ENCODE measurements at regions not wholly inside any gene's neighbourhood (a gene's known extent, or its start where the extent isn't known, plus 50 kb on each side); places are given as distances from the start of the nearest gene placed in this dataset.

- no peak for DNase-seq
- H3K36me3 Mint-ChIP-seq = no peaks in the 10 kb centered on the region
- no peaks in the 10 kb centered on the region for H3K4me1 Mint-ChIP-seq (ENCODE audit: low read depth)
- no peaks in the 10 kb centered on the region for H3K27me3 Mint-ChIP-seq
- ChIA-PET POLR2A (no interaction called here), CTCF (interaction anchor here (1.0 kb wide), 1 partner anchor 14 kb away, joined by 3 read pairs; no protein-coding TSS in a partner anchor)
- H3K4me3 Mint-ChIP-seq = no peak overlapping the region
- H3K9me3 Mint-ChIP-seq = no peaks in the 10 kb centered on the region
- no peak overlapping the region for H3K27ac Mint-ChIP-seq
- intact Hi-C loops (cut with micrococcal nuclease) = no loop called here
Observed at GRCh38 chr12:89999699-90000505, 291.3 kb upstream of the ATP2B1 start.

GRCh38 chr12:89995870-89996269, 287.2 kb upstream of the ATP2B1 start:
- POLR2A ChIA-PET = no interaction called here
- Mint-ChIP-seq H3K27me3 (no peaks in the 10 kb centered on the region), H3K9me3 (no peaks in the 10 kb centered on the region), H3K4me3 (no peak overlapping the region), H3K27ac (no peak overlapping the region), H3K4me1 (ENCODE audit: low read depth) (peaks cover 21% of the 10 kb centered on the region), H3K36me3 (no peaks in the 10 kb centered on the region)
- intact Hi-C loops (cut with micrococcal nuclease) = no loop called here
- DNase-seq = no peak
- CTCF ChIA-PET = no interaction called here

GRCh38 chr12:89994911-89995310, 286.3 kb upstream of the ATP2B1 start:
- Mint-ChIP-seq H3K27ac (no peak overlapping the region), H3K4me1 (ENCODE audit: low read depth) (peaks cover 21% of the 10 kb centered on the region), H3K36me3 (no peaks in the 10 kb centered on the region), H3K4me3 (no peak overlapping the region), H3K9me3 (no peaks in the 10 kb centered on the region), H3K27me3 (no peaks in the 10 kb centered on the region)
- intact Hi-C loops (cut with micrococcal nuclease) = no loop called here
- CTCF ChIA-PET = no interaction called here
- POLR2A ChIA-PET = no interaction called here
- no peak for DNase-seq

- intact Hi-C loops (cut with micrococcal nuclease) = no loop called here
- Mint-ChIP-seq H3K36me3 (no peaks in the 10 kb centered on the region), H3K27me3 (no peaks in the 10 kb centered on the region), H3K9me3 (no peaks in the 10 kb centered on the region), H3K4me1 (ENCODE audit: low read depth) (peaks cover 21% of the 10 kb centered on the region), H3K4me3 (no peak overlapping the region), H3K27ac (no peak overlapping the region)
- POLR2A ChIA-PET = no interaction called here
- CTCF ChIA-PET = no interaction called here
- DNase-seq = no peak
Observed at GRCh38 chr12:89993632-89994031, 285.0 kb upstream of the ATP2B1 start.

GRCh38 chr12:89992668-89993451, 284.2 kb upstream of the ATP2B1 start:
- H3K9me3 Mint-ChIP-seq = no peaks in the 10 kb centered on the region
- CTCF ChIA-PET = no interaction called here

GRCh38 chr12:89991807-89992590, 283.4 kb upstream of the ATP2B1 start:
- Mint-ChIP-seq H3K9me3 (no peaks in the 10 kb centered on the region), H3K4me1 (ENCODE audit: low read depth) (peaks cover 21% of the 10 kb centered on the region), H3K36me3 (no peaks in the 10 kb centered on the region), H3K4me3 (no peak overlapping the region), H3K27me3 (no peaks in the 10 kb centered on the region), H3K27ac (no peak overlapping the region)
- intact Hi-C loops (cut with micrococcal nuclease) = no loop called here
- CTCF ChIA-PET = interaction anchor here (0.8 kb wide), 1 partner anchor 115 kb away, joined by 3 read pairs; no protein-coding TSS in a partner anchor
- POLR2A ChIA-PET = no interaction called here
- no peak for DNase-seq

More at GRCh38 chr12:89992668-89993451, 284.2 kb upstream of the ATP2B1 start:
- peaks cover 21% of the 10 kb centered on the region for H3K4me1 Mint-ChIP-seq (ENCODE audit: low read depth)
- no peak overlapping the region for H3K27ac Mint-ChIP-seq
- intact Hi-C loops (cut with micrococcal nuclease) = no loop called here
- DNase-seq = no peak
- no peak overlapping the region for H3K4me3 Mint-ChIP-seq
- no peaks in the 10 kb centered on the region for H3K27me3 Mint-ChIP-seq
- POLR2A ChIA-PET = no interaction called here
- no peaks in the 10 kb centered on the region for H3K36me3 Mint-ChIP-seq

- Mint-ChIP-seq H3K4me3 (no peak overlapping the region), H3K27ac (no peak overlapping the region), H3K4me1 (ENCODE audit: low read depth) (peaks cover 21% of the 10 kb centered on the region), H3K27me3 (no peaks in the 10 kb centered on the region), H3K36me3 (no peaks in the 10 kb centered on the region), H3K9me3 (no peaks in the 10 kb centered on the region)
- no peak for DNase-seq
- CTCF ChIA-PET = no interaction called here
- POLR2A ChIA-PET = no interaction called here
- intact Hi-C loops (cut with micrococcal nuclease) = no loop called here
Observed at GRCh38 chr12:89988188-89988915, 279.7 kb upstream of the ATP2B1 start.

GRCh38 chr12:89985935-89986334, 277.3 kb upstream of the ATP2B1 start:
- POLR2A ChIA-PET = no interaction called here
- Mint-ChIP-seq H3K27me3 (no peaks in the 10 kb centered on the region), H3K36me3 (no peaks in the 10 kb centered on the region), H3K4me3 (no peak overlapping the region), H3K4me1 (ENCODE audit: low read depth) (peaks cover 4% of the 10 kb centered on the region), H3K27ac (no peak overlapping the region), H3K9me3 (no peaks in the 10 kb centered on the region)
- CTCF ChIA-PET = no interaction called here
- DNase-seq = no peak
- intact Hi-C loops (cut with micrococcal nuclease) = no loop called here

GRCh38 chr12:89984846-89985245, 276.2 kb upstream of the ATP2B1 start:
- ChIA-PET CTCF (no interaction called here), POLR2A (no interaction called here)
- Mint-ChIP-seq H3K36me3 (no peaks in the 10 kb centered on the region), H3K4me1 (ENCODE audit: low read depth) (peaks cover 4% of the 10 kb centered on the region), H3K27ac (no peak overlapping the region), H3K9me3 (no peaks in the 10 kb centered on the region), H3K4me3 (no peak overlapping the region), H3K27me3 (no peaks in the 10 kb centered on the region)
- DNase-seq = no peak
- intact Hi-C loops (cut with micrococcal nuclease) = no loop called here

GRCh38 chr12:89983622-89984021, 275.0 kb upstream of the ATP2B1 start:
- ChIA-PET POLR2A (no interaction called here), CTCF (no interaction called here)
- H3K4me1 Mint-ChIP-seq (ENCODE audit: low read depth) = peaks cover 4% of the 10 kb centered on the region
- intact Hi-C loops (cut with micrococcal nuclease) = no loop called here
- H3K27ac Mint-ChIP-seq = no peak overlapping the region
- no peak overlapping the region for H3K4me3 Mint-ChIP-seq
- no peak for DNase-seq
- no peaks in the 10 kb centered on the region for H3K36me3 Mint-ChIP-seq
- H3K27me3 Mint-ChIP-seq = no peaks in the 10 kb centered on the region
- H3K9me3 Mint-ChIP-seq = no peaks in the 10 kb centered on the region

GRCh38 chr12:89980236-89980635, 271.6 kb upstream of the ATP2B1 start:
- Mint-ChIP-seq H3K27ac (no peak overlapping the region), H3K4me3 (no peak overlapping the region), H3K27me3 (no peaks in the 10 kb centered on the region), H3K9me3 (no peaks in the 10 kb centered on the region), H3K4me1 (ENCODE audit: low read depth) (peaks cover 4% of the 10 kb centered on the region), H3K36me3 (no peaks in the 10 kb centered on the region)
- POLR2A ChIA-PET = no interaction called here
- CTCF ChIA-PET = no interaction called here
- DNase-seq = no peak
- intact Hi-C loops (cut with micrococcal nuclease) = no loop called here

All from activated CD4-positive, alpha-beta memory T cell treated with anti-CD3 and anti-CD28 coated beads for 36 hours (primary cell).